ENCODE measurements at regions not wholly inside any gene's neighbourhood (a gene's known extent, or its start where the extent isn't known, plus 50 kb on each side); places are given as distances from the start of the nearest gene placed in this dataset.
"Not testable (repeated sequence)": the region's sequence is repeated elsewhere in the genome, so short reads cannot be mapped to it uniquely, and the experiment has no call there.

DNA sequence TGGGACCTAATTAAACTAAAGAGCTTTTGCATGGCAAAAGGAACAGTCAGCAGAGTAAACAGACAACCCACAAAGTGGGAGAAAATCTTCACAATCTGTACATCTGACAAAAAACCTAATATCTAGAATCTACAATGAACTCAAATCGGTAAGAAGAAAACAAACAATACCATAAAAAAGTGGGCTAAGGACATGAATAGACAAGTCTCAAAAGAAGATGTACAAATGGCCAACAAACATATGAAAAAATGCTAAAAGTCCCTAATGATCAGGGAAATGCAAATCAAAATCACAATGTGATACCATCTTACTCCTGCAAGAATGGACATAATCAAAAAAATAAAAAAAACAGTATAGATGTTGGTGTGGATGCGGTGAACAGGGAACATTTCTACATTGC is 286.7 kb downstream of the SOX4 start:
- TF ChIP-seq, protein P1, sequence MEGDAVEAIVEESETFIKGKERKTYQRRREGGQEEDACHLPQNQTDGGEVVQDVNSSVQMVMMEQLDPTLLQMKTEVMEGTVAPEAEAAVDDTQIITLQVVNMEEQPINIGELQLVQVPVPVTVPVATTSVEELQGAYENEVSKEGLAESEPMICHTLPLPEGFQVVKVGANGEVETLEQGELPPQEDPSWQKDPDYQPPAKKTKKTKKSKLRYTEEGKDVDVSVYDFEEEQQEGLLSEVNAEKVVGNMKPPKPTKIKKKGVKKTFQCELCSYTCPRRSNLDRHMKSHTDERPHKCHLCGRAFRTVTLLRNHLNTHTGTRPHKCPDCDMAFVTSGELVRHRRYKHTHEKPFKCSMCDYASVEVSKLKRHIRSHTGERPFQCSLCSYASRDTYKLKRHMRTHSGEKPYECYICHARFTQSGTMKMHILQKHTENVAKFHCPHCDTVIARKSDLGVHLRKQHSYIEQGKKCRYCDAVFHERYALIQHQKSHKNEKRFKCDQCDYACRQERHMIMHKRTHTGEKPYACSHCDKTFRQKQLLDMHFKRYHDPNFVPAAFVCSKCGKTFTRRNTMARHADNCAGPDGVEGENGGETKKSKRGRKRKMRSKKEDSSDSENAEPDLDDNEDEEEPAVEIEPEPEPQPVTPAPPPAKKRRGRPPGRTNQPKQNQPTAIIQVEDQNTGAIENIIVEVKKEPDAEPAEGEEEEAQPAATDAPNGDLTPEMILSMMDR (IDR thresholded peaks at IDR 0.05; ENCODE audit: low read length), result not testable (repeated sequence)
- TF ChIP-seq EZH2 (IDR thresholded peaks at IDR 0.05; ENCODE audit: borderline replicate concordance, low read length), result not testable (repeated sequence)

Data from OCI-LY1 (cell line).